IPS DF 19.7 (cell line): ENCODE measurements at regions not wholly inside any gene's neighbourhood (a gene's known extent, or its start where the extent isn't known, plus 50 kb on each side); places are given as distances from the start of the nearest gene placed in this dataset.

Experiments used
- DNase-seq: peaks from one replicate; pipeline ENCODE4 v3.0.0-alpha.2; 2013; ENCODE audit warnings: low read depth, low spot score

DNA sequence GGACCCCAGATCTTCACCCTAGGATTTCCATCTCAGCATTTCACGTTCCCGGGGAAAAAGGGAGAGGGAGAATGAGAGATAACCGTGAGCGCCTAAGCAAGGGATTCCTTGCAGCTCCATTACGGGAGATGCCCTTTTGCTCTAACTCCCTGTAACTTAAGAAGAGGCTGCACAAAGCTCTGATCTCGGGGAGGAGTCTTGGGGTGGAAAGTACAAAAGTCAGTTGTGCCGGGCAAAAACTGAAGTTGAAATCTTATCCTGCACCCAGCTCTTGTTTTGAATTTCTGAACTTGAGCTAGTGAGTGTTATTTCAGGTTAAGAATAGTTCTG, 256.4 kb upstream of the SOX21 start:
- DNase-seq, result no peak

GRCh38 chr13:94968040-94968756, 255.9 kb upstream of the SOX21 start:
- no peak for DNase-seq

DNA sequence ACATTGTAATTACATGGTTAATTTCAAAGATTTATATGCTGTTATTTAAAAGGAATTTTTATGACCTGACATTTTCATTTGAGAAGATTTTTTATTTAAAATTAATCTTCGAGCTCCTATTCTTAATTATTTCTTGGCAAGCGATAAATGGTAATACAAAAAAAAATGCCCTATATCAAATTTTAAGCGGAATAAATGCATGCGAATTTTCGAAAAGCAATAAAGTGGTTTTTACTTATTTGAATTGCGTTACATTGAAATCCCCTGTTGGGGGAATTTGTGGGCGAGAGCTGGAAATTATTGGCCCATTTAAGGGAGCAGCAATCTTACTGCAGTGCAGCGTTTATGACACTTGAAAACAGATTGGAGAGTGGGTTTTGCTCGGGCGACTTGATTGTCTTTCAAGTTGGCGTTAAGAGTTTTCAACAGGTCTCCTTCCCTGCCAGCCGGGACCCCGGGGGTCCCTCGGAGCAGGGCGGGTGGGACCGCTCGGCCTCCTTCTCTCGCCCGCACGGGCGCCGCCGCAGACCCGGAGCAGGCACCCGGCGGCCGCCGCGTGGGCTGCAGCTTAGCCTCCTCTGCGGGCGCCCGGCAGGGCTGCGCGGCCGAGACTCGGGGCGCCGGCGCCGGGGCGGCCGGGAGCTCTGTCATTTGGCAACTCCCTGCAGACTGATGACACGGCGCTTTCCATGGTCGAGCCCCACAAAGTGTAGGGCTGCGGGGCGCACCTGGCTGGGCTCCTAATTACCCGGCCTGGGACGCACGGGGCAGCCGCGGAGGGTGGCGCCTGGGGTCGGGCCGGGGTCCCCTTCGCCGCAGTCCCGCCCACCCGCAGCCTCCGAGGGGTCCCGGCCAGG, 255.1 kb upstream of the SOX21 start:
- no peak for DNase-seq

DNA sequence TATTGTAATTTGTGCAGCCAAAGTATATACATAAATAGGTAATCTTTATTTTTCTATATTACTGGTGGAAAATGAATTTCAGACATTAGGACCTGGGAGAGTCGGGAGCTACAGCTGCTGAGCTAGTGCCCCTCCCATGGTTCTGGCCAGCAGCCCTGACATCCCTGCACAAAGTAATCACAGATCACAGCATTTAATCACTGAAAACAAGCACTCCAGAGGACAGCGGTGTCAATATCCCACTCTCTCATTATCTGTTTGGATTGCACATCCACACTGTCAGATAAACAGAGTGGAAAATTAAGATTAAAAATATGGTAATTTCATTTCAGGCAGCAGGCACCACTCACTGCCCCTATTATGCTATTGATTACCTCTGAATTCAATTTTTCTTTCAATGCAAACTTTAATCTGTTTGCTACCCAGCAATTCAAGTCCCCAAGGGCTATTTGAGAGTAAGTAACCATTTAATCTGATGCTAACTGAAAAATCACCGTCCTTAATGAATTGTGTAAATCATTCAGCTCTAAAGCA, 254.1 kb upstream of the SOX21 start:
- DNase-seq, result no peak

DNA sequence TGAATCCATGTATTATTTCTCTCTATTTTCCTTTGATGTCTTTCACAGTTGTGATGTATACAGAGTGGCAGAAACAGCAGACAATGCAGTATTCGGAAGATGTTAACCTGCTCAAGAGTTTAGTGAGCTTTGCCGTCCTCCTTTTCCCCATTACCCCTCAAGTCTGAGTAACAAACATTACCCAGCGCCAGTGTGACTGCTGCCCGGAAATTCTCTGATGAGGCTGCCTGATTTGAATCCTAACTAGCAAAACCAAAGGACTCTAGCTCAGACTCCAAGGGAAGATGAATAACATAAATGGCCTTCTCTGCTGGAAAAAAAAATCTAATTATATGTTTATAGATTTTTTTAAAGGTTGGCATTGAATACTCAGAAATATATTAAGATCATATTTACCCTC, 247.3 kb upstream of the SOX21 start:
- no peak for DNase-seq

DNA sequence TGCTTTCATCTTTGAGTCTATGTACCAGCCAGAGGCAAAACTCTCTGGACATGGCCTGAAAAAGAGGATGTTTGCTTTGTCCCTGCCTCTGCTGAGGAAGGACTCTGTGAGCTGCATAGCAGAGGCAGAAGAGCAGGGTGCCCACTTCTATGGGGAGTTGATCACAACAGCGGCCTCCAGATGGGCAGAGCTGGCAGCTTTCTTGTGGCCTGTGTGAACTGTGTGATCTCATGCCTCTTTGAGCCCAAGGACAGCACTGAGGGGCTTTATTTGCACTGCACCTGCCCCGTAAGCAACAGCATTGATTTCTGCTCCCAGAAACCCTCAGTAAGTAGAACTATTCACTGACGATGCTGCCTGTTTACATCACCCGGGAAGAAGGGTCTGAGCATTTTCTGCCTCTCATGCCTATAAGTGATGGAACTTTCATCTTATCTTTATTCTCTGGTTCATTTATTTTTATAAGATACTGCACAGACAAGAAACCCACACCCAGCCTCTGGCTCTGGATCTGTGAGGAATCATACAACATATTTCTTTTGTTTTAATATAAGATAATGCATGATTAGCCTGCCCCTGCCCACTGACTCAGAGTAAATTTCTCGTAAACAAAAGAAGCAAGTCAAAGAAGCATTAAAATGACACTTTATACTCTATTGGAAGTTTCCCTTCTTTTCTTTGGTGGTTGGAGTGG, 244.2 kb upstream of the SOX21 start:
- DNase-seq, result no peak

GRCh38 chr13:94952787-94953186, 240.4 kb upstream of the SOX21 start:
- DNase-seq, result no peak

DNA sequence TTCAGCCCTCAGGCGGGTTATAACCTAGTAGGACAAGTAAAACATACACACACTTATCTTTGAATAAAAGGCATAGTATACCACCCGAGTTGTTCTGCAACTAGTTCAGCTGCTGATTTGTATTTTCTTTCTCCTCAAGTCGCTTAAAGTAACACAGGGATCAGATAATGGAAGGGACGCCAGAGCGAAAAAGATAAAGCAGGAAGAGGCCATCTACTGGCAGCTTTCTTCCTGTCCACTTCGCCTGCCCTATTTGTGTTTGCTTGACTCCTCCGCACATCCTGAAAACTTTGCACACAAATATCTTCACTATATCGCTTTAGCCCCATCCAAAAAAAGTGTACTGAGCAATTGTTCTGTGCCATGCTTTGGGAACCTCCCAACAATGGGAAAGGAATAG, 238.0 kb upstream of the SOX21 start:
- DNase-seq, result peak; percentile 20

- peak; percentile 25 for DNase-seq
Measured at GRCh38 chr13:94947965-94948371, 235.6 kb upstream of the SOX21 start.

GRCh38 chr13:94947392-94947791, 235.0 kb upstream of the SOX21 start:
- no peak for DNase-seq

DNA sequence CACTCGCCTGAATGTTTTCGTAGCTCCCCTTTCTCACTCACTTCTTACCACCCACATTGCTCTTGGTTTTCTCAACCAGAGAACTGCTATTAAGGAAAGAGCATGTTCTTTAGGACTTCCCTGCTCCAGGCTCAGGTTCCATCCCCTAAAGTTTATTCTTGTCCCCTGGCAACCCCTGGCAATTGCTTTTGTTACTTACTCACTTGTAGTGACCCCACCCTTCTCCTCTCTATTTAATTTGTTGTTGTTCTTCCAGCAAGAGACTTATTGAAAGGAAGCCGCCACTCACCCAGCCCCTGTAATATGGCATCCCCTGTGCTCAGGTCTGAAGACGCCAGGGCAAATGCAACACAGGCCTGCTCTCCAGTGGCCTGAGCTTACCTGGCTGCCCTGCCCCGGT, 233.7 kb upstream of the SOX21 start:
- DNase-seq, result no peak

- no peak for DNase-seq
Measured at GRCh38 chr13:94938124-94938523, 225.8 kb upstream of the SOX21 start.

GRCh38 chr13:94936633-94937032, 224.3 kb upstream of the SOX21 start:
- DNase-seq, result no peak

GRCh38 chr13:94933936-94934335, 221.6 kb upstream of the SOX21 start:
- DNase-seq, result no peak

DNA sequence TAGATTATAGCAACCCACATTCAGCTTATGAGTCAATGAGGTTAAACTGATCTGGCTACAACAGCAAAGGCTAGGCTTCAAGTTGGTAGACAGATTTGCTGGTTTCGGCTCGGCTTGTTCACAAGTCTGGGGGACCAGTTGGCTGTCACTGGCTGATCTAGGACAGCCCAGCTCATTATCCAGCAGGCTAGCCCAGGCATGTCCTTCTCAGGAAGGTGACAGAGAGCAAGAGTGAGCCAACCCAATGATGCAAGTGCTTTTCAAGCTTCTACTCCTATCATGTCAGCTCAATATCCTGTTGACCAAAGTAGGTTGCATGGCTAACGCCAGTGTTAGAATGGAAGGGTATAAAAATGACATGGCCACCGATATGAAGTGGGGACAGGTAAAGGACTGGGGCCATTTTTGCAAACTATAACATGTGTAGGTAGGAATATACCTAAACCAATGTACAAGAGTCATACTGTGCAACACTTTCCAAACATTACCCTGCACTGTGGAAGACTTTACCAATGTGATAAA, 220.9 kb upstream of the SOX21 start:
- DNase-seq, result no peak

DNA sequence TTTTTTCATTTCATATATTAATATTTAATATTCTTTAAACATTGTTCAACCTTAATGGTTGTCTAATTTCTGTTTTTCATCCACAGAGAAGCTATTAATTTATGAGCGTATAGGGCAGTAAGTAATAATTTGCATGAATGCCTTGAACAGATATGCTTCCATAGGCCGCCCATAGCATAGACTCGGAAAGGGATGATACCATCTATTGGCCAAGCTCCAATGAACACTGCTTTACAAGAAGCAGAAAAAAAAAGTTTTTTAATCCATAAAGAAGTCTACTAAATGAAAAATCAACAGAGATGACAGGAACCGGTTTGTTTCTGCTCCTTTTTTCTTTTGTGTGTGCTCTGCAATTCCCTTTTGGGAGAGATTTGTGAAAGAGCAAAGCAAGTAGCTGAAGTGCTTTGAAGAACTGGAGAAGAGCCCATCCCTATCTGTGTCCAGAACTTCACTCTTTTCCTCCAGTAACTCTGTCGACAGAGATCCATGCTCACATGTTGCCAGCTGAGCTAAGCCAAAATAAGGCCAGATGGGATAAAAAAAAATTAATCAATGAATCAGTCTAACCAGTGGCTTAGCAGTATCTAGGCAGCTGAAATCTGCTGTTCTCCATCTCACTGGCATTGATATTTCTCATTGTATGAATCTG, 215.9 kb upstream of the SOX21 start:
- DNase-seq, result no peak

DNA sequence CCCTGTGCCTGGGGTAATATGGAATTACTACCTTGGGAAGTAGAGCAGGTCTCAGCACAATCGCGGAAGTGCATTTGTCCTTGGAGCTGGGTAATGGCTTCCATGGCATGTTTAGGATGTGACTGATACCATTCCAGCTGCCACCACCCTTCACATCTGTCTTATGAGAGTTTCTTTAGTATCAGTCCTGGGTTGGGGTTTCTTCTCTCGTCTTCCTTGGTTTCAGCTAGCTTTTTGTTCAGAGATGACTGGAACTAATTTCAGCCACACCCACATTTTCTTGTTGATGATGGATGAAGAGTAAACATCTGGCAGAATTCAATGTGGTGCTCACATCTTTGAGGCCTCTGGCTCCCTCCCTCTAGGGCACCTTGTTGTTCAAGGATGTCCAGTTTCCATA, 212.9 kb upstream of the SOX21 start:
- no peak for DNase-seq

GRCh38 chr13:94921181-94921580, 208.8 kb upstream of the SOX21 start:
- DNase-seq, result no peak

DNA sequence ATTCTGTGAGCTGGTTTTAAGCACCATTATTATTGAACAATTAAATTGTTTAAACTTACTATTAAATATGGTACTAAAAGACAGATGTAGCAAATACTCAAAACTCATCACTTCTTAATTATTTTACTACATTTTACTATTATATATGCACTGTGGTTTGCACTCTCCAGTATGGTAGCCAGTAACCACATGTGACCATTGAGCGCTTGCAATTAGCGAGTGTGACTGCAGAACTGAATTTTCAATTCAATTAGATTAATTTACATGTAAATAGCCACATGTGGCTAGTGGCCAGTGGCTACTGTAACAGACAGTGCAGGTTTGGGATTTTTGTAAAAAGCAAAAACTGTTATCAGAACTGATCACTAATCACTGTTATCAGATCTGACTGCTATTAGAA, 208.2 kb upstream of the SOX21 start:
- DNase-seq, result no peak

DNA sequence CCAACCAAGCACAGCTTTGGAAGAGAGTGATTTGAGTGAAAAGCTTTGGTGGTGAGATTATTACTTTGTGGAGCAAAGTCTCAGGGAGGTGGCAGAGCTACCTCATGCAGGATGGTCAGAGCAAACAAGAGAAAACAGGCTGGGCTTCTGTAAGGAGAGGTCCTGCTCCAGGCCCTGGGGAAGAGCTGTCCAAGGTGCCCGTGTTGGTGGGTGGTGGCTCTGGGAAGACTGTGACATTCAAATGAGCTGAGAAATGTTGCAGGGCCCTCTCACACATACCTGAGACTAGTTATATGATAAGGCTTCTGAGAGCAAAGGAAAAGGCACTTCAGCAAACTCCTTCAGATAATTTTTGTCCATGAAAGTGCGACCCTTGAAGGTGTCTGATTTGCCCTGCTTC, 205.5 kb upstream of the SOX21 start:
- DNase-seq, result peak; percentile 7

DNA sequence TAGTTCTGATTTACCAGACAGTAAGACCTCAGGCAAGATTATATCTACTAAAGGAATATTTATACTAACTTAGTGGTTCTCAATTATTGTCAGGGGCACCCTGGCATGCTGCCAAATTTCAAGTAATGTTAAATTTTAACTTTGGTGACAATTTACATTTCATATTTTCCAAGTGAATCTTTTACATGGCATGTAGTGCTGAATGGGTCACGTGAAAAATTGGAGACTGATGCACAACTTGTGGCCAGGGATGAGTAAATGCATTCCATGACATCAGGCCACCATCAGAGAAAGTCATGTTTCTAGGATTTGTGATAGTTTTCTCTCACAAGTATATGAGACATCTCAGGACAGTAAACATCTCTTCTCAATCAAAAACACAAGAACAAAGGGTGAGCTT, 202.6 kb upstream of the SOX21 start:
- no peak for DNase-seq

GRCh38 chr13:94906605-94907004, 194.3 kb upstream of the SOX21 start:
- DNase-seq, result no peak
